GM18511 (cell line): ENCODE measurements at regions not wholly inside any gene's neighbourhood (a gene's known extent, or its start where the extent isn't known, plus 50 kb on each side); places are given as distances from the start of the nearest gene placed in this dataset.

ENCODE experiments used
- ATAC-seq: cut with Tn5 transposase; IDR thresholded peaks from one replicate; pipeline ENCODE4 v1.9.1; 2021; ENCODE audit warnings: mild to moderate bottlenecking, moderate library complexity; ENCODE audit not compliant: unreplicated experiment

DNA sequence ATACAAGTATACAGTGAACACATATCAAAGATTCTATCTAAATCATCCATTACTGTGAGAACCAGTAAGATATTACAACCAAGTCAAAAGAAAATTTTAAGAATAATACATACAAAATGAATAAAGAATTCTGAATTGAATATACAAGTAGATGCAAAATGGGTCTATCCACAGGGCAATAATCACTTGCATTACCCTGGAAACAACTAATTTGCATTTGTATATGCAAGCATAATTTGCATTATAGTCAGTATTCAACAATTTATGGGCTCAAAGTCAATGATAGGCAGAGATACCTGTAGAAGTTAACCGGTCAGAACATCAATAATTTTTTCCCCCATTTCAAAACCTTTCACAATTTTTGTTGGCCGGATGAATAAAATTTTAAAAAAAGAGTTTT, 512.2 kb upstream of the ALCAM start:
- ATAC-seq = no peak

DNA sequence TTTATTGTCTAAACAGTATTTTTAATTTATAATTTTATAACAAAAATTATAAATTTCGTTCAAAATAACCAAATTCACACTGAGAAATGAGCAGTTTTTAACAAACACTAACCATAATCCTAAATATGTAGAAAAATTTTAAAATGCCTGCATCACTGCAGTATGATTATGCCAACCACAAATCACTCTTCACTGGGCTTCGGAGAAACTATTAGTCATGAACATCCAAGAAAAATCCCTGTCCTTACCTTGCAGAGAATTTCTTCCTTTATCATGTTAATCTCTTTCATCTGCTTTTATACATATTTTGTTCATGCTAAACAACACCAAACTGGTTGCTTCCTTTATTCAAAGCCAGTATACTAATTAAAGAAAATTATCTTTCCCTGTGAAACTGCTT, 511.0 kb upstream of the ALCAM start:
- no peak for ATAC-seq

- no peak for ATAC-seq
These were observed 510.0 kb upstream of the ALCAM start for GRCh38 chr3:104856741-104857140.

DNA sequence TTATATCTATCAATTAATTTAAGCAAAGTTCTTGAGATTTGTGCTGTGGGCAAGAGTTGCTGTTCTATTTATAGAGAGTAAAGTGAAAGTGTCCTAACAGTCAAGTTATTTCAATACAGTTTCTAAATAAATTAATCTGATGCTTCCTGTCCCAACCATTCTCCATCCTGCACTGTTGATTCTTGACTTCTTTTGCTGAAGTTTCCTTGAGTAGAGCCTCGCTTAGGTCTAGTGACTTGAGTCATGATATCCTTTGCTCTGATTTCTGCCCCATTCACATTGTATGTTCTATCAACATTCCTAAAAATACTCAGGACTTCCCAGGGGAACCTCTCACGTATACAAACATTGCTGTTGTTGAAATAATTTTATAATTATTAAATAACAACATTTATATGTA, 498.4 kb upstream of the ALCAM start:
- no peak for ATAC-seq

DNA sequence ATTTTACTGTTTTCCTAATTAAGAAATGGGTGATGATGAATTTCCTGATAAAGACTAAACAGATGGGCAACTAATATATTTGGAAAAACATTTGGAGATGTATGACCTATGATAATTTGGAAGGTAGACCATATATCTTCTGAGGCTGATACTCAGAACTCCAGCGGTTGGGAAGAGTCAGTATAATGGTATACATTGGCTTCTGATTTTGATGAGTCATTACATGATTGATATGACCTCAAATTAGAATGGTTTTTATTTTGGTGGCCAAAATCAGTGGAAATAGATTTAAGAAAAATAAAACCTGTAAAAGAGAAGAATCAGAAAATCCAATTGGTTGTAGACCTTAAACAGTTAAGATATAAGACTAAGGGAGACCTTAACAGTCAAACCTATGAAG, 496.4 kb upstream of the ALCAM start:
- ATAC-seq = no peak

- ATAC-seq = no peak
These were observed 493.4 kb upstream of the ALCAM start for GRCh38 chr3:104873331-104873730.

DNA sequence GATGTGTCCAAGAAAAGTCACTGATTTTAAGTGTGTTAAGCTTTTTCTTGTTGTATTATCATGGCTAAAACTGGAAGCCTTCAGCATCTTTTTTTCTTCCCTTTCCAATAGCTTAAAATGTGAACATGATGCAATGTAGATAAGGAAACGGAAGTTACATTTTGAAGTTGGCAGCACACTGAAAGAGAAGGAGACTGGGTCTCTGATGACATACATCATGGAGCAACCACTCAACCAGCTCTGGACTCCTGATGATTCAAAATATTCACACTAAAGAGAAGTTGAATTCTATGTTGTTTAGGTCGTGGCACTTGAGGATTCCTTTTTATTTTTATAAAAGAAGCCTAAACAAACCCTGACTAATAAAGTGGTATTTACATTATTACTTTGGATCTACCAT, 488.3 kb upstream of the ALCAM start:
- no peak for ATAC-seq

DNA sequence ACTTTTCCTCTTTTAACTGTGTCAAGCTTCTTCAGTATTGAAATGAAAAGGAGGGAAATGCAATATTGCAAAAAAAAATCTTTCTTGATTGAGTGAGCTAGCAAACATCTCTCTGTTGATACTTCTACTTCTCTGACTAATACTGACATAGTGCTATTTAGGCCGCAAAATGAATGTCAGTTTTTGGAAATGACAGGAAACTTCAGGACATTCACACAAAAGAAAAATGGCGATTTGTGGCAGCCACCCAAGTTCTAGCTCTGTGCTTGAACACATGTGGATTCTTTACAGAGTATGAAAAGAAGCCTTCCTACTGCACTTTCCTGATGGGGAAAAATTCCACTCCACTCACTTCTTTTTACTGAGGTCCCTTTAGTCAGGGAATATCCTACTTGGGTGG, 486.8 kb upstream of the ALCAM start:
- ATAC-seq = no peak

DNA sequence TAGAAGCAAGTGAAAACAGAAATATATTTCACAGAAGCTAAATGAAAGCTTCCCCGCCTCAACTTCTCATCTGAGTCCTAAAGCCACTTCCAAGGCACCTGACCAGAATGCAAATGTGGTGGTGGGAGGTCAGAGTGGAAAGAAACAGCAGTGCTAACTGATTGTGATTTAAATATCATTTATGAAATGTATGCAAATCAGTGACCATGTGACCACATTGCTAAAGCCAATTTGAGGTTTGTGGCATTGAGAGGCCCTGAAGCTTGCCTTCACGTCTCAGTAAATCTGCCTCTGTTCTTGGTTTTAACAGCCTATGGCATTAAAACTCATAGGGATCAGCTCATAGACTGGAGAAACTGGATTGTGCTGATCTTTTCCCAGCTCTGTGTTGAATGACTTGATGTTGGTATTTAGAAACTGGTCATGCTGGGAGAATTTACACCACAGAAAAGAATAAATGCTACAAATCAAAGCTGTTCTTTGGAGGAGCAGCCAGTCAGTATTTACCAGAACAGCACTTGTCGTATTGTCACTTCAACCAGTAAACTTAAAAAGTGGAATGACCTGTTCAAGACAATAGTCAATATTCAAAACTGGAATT, 481.4 kb upstream of the ALCAM start:
- no peak for ATAC-seq

DNA sequence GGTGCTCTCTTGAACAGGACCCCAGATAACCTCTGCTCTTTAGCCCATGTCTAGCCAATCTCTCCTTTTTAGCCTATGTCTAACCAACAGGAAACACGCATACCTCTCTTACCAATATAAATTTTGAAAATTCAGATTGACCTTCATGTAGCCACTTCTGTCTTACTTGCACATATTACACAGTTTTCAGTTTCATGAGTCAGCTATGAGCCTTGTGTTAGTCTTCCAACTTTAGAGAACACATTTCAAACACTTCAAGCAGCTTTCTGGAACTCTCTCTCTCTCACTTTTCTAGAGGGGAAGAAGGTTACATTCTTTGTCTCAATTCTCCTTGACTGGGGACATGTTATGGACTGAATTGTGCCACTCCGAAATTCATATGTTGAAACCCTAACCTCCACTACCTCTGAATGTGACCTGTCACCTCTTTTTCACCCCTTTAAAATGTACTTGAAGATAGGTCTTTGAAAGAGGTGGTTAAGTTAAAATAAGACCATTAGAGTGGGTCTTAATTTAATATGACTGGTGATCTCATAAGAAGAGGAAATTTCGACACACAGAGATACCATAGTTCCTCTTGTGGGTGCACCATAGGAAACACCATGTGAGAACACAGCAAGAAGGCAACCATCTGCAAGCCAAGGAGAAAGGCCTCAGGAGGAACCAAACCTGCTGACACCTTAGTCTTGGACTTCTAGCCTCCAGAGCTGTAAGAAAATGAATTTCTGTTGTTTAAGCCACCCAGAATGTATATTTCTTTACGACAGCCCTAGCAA, 480.3 kb upstream of the ALCAM start:
- ATAC-seq = no peak

DNA sequence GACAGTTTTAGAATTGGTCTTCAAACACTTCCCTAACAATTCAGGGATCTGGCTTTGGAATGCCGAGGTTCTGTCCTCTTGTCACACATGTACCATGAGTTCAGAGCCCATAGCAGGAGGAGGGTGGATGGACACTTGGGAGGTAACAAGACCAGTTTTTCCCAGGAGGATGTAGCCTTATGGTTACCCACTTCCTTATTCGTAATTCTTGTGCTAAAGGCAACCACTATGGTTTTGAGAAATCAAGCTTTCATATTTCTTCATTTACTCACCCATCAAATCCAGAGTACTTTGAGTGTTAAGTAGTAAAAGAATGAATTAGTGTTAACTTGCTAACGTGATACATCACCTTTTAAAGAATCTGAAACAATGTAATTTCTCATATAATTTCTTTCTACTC, 479.6 kb upstream of the ALCAM start:
- ATAC-seq = no peak

DNA sequence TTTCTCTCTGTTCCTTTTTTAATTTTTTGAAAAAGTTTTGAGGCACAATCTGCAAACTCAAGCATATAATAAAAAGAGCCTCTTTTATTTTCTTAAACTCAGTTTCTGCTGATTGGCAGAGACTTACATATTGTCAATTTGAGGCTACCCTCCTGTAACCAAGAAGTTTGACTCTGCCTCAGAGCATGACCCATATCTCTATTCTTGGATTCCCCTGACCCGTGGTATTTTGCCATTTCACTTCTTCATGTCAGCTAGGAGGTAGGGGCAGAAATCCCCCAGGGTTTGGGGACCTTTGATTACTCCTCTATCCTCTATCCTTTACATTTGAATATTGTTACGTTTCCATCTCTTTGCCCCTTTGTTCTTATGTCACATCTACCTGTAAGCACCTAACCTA, 479.1 kb upstream of the ALCAM start:
- no peak for ATAC-seq

DNA sequence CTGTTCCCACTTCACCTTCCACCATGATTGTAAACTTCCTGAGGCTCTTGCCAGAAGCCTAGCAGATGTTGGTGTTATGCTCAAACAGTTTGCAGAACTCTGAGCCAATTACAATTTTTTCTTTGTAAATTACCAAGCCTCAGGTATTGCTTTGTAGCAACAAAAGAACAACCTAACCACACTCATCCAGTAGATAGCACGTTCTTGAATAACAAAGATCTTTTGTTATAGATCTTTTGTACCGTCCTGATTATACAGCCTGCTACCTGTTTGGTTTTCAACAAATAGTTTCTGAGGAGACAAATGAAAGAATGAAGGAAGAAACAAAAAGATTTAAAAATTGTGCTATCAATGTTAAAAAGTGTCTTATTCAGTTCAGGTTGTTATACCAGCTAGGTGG, 474.7 kb upstream of the ALCAM start:
- no peak for ATAC-seq

DNA sequence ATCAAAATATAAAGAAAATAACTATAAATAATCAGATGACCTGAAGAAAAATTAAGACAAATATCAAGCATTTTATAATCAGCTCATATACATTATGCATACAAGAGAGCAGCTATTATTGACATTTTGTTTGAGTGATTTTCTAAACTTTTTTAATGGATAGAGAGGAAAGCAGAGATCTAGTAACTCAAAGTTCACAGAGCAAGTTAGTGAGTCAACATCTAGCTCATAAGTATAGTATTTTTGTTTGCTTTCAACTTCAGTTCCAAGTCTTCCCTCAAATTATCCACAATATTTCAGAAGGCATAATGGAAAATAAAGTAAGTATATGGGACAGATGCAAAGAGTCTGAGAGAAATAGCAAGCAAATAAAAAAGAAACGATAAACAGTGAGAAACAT, 470.1 kb upstream of the ALCAM start:
- no peak for ATAC-seq

DNA sequence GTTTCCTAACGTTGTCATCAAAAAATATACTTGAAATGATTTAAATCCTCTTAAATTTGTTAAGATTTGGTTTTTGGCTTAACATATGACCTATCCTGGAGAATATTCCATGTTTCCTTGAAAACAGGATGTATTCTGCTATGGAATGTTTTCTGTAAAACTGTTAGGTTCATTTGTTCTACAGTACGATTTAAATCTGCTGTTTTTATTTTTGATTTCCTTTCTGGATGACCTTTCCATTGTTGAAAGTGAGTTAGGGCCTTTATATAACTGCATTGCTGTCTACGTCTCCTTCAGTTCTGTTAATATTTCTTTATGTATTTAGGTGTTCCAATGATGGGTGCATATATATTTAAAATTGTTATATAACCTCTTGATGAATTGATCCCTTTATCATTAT, 465.3 kb upstream of the ALCAM start:
- no peak for ATAC-seq

DNA sequence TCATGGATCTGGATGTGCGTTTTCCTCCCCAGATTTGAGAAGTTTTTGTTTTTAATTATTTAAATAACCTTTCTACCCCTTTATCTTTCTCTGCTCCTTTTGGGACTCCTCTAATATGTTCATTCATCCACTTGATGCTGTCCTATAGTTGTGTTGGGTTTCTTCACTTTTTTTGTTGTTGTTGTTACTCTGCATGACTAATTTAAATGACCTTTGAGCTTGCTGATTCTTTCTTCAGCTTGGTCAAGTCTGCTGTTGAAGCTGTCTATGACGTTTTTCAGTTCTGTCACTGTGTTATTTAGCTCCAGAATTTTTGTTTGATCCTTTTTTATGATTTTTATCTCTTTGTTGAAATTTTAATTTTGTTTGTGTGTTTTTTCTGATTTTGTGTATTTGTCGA, 463.6 kb upstream of the ALCAM start:
- no peak for ATAC-seq

DNA sequence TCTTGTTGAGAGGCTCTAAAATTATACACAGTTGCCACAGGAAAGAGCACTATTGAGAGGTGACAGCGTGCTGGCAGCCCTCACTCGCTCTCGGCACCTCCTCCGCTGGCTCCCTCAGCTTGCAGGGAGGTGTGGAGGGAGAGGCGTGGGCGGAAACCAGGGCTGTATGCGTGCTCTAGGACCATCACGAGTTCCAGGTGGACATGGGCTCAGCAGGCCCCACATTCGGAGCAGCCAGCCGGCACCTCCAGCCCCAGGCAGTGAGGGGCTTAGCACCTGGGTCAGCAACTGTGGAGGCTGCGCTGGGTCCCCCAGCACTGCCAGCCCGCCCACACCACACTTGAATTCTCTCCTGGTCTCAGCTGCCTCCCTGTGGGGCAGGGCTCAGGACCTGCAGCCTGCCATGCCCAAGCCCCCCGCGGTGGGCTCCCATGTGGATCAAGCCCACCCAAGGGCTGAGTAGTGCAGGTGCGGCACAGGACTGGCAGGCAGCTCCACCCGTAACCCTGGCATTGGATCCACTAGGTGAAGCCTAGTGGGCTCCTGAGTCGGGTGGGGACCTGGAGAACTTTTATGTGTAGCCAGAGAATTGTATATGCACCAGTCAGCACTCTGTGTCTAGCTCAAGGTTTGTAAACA, 460.6 kb upstream of the ALCAM start:
- ATAC-seq = no peak

GRCh38 chr3:104907507-104907906, 459.2 kb upstream of the ALCAM start:
- ATAC-seq = no peak

DNA sequence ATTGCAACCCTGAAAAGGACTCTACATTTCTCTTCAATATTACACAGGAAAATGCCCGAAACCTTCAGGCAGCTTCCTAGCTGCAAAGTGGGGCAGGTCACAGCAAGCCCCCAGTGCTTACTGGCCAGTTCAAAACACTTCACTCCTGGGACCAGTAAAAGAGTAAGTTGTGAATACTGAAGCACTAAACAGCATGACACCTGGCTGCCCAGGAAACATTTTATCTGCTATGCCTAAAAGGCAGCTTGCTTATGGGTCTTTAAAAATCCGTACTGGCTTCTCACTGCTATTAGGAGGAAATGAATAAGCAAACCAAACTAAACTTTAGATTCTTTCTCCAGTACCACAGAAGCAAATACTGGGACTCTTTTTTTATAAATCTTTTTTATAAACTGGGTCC, 457.9 kb upstream of the ALCAM start:
- ATAC-seq = no peak

DNA sequence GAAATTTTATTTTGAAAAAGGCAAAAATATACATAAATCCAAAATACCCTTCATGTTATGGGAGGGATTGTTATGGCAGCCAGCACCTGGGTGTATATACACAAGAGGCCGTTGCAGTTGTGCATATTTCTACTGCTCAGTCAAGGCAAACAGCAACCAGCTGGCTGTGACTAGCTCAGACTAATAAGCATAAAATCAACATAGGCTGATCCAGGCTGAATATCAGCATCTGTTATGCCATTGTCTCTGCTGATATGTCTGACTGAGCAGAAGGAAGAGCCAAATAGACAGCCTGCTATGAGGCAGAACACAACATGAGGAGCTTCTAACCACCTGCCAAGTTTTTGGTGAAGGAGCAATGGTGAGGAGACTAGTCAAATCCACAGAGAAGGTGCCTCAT, 457.5 kb upstream of the ALCAM start:
- ATAC-seq = no peak

DNA sequence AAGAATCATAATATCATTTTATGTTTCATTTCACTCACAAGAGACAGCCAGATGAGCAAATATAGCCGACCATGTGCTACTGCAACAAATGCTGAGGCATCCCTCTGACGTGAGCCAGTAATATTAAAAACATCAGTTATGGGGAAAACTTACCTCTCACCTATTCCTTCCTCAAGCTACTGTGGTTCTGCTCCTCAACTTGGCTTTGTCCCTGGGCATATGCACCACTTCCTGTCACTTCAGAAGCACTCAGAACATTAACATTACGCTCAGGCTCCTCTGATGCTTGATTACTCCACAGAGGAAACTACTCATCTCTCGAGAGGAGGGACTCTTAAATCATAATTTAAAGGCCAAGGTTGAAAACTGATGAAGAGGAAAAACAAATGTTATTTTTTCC, 457.0 kb upstream of the ALCAM start:
- ATAC-seq = no peak

- no peak for ATAC-seq
These were observed 455.3 kb upstream of the ALCAM start for GRCh38 chr3:104911376-104911775.
